Osteoblast (primary cell): ENCODE measurements at regions not wholly inside any gene's neighbourhood (a gene's known extent, or its start where the extent isn't known, plus 50 kb on each side); places are given as distances from the start of the nearest gene placed in this dataset.

Experiments used
- DNase-seq: peaks from one replicate; pipeline ENCODE4 v3.0.0; 2011; ENCODE audit warnings: low spot score, mixed read lengths; ENCODE audit not compliant: insufficient read length; ENCODE audit errors: missing footprints
- H2AFZ ChIP-seq: 2 replicates; pipeline ENCODE4 v1.6.0; 2011; ENCODE audit warnings: mild to moderate bottlenecking, low read length
- H3K27ac ChIP-seq: 2 replicates; pipeline ENCODE4 v1.5.1; 2011; ENCODE audit warnings: mild to moderate bottlenecking, low read depth, low read length, moderate library complexity
- H3K27me3 ChIP-seq: 2 replicates; pipeline ENCODE4 v1.6.0; 2012; ENCODE audit warnings: mild to moderate bottlenecking, control low read depth, inconsistent platforms, low read length, moderate library complexity; ENCODE audit not compliant: insufficient read depth
- H3K36me3 ChIP-seq: 2 replicates; pipeline ENCODE4 v1.5.1; 2011; ENCODE audit warnings: mild to moderate bottlenecking, low read length, control low read depth, moderate library complexity; ENCODE audit not compliant: insufficient read depth
- H3K4me1 ChIP-seq: 2 replicates; pipeline ENCODE4 v1.5.1; 2011; ENCODE audit warnings: mild to moderate bottlenecking, low read length, control low read depth, moderate library complexity; ENCODE audit not compliant: insufficient read depth
- H3K4me2 ChIP-seq: 2 replicates; pipeline ENCODE4 v1.6.0; 2011; ENCODE audit warnings: mild to moderate bottlenecking, low read length; ENCODE audit not compliant: insufficient read depth
- H3K4me3 ChIP-seq: fragments of 200-600 bp; sonication (generic); 3 replicates; pipeline ENCODE4 v1.5.1; 2012; ENCODE audit warnings: mild to moderate bottlenecking, low read length, inconsistent platforms; ENCODE audit not compliant: insufficient read depth
- H3K79me2 ChIP-seq: 2 replicates; pipeline ENCODE4 v1.6.0; 2012; ENCODE audit warnings: mild to moderate bottlenecking, low read length, control low read depth, inconsistent platforms; ENCODE audit not compliant: insufficient read depth
- H3K9me3 ChIP-seq: 2 replicates; pipeline ENCODE4 v1.5.1; 2011; ENCODE audit warnings: low read depth, low read length, control low read depth
- H4K20me1 ChIP-seq: 2 replicates; pipeline ENCODE4 v1.6.0; 2012; ENCODE audit warnings: mild to moderate bottlenecking, low read length, control low read depth; ENCODE audit not compliant: insufficient read depth
- CTCF ChIP-seq: IDR thresholded peaks from 2 replicates; pipeline ENCODE4 v1.5.1; 2011; ENCODE audit warnings: mild to moderate bottlenecking, low read depth, low read length, moderate library complexity; ENCODE audit errors: extremely low read depth

- H3K79me2 ChIP-seq, result no peaks in the 10 kb centered on the region
- TF ChIP-seq CTCF, result no peak
- H3K4me1 ChIP-seq, result peaks cover 5% of the 10 kb centered on the region
- H3K4me3 ChIP-seq, result no peak overlapping the region
- no peak overlapping the region for H3K4me2 ChIP-seq
- H4K20me1 ChIP-seq, result no peaks in the 10 kb centered on the region
- H3K27me3 ChIP-seq, result peaks cover 9% of the 10 kb centered on the region
- H2AFZ ChIP-seq, result peak overlapping the region; percentile 35
- no peak for DNase-seq
- no peaks in the 10 kb centered on the region for H3K9me3 ChIP-seq
- no peaks in the 10 kb centered on the region for H3K36me3 ChIP-seq
- H3K27ac ChIP-seq, result no peak overlapping the region
Measured at GRCh38 chr20:57795342-57795697, 85.5 kb upstream of the PMEPA1 start.

GRCh38 chr20:57794600-57795341 is 85.0 kb upstream of the PMEPA1 start:
- H2AFZ ChIP-seq, result peak overlapping the region; percentile 35

GRCh38 chr20:57794036-57794435 is 84.2 kb upstream of the PMEPA1 start:
- Histone ChIP-seq H3K79me2 (no peaks in the 10 kb centered on the region), H2AFZ (no peak overlapping the region), H3K4me2 (no peak overlapping the region), H3K36me3 (no peaks in the 10 kb centered on the region), H3K27me3 (peaks cover 6% of the 10 kb centered on the region), H3K9me3 (no peaks in the 10 kb centered on the region), H3K4me1 (peaks cover 5% of the 10 kb centered on the region), H3K27ac (no peak overlapping the region), H3K4me3 (no peak overlapping the region), H4K20me1 (no peaks in the 10 kb centered on the region)
- DNase-seq, result no peak
- no peak for TF ChIP-seq CTCF

More at GRCh38 chr20:57794600-57795341, 85.0 kb upstream of the PMEPA1 start:
- no peaks in the 10 kb centered on the region for H3K79me2 ChIP-seq
- no peaks in the 10 kb centered on the region for H4K20me1 ChIP-seq
- no peak for DNase-seq
- peaks cover 9% of the 10 kb centered on the region for H3K27me3 ChIP-seq
- no peaks in the 10 kb centered on the region for H3K36me3 ChIP-seq
- H3K9me3 ChIP-seq, result no peaks in the 10 kb centered on the region
- no peak for TF ChIP-seq CTCF
- no peak overlapping the region for H3K4me2 ChIP-seq
- peaks cover 5% of the 10 kb centered on the region for H3K4me1 ChIP-seq
- H3K4me3 ChIP-seq, result no peak overlapping the region
- H3K27ac ChIP-seq, result no peak overlapping the region

- no peak for TF ChIP-seq CTCF
- H3K27ac ChIP-seq, result no peak overlapping the region
- no peaks in the 10 kb centered on the region for H3K9me3 ChIP-seq
- H2AFZ ChIP-seq, result no peak overlapping the region
- no peak overlapping the region for H3K4me3 ChIP-seq
- H3K4me1 ChIP-seq, result peaks cover 5% of the 10 kb centered on the region
- no peaks in the 10 kb centered on the region for H4K20me1 ChIP-seq
- H3K79me2 ChIP-seq, result no peaks in the 10 kb centered on the region
- no peak for DNase-seq
- H3K27me3 ChIP-seq, result peaks cover 3% of the 10 kb centered on the region
- H3K36me3 ChIP-seq, result no peaks in the 10 kb centered on the region
- H3K4me2 ChIP-seq, result no peak overlapping the region
Measured at GRCh38 chr20:57793421-57793820, 83.6 kb upstream of the PMEPA1 start.
